8988T (cell line): ENCODE measurements at regions not wholly inside any gene's neighbourhood (a gene's known extent, or its start where the extent isn't known, plus 50 kb on each side); places are given as distances from the start of the nearest gene placed in this dataset.

ENCODE experiments used
- DNase-seq: peaks from one replicate; pipeline ENCODE4 v3.0.0; 2011

- DNase-seq, result no peak
Observed at GRCh38 chr2:120461546-120462537, 115.9 kb downstream of the INHBB start.

GRCh38 chr2:120463527-120463926 is 117.6 kb downstream of the INHBB start:
- no peak for DNase-seq

- DNase-seq, result no peak
Observed at GRCh38 chr2:120463996-120464395, 118.1 kb downstream of the INHBB start.

GRCh38 chr2:120464448-120464931 is 118.6 kb downstream of the INHBB start:
- DNase-seq, result no peak

- DNase-seq, result no peak
Observed at GRCh38 chr2:120465012-120465700, 119.2 kb downstream of the INHBB start.

- DNase-seq, result no peak
Observed at GRCh38 chr2:120465701-120465988, 119.7 kb downstream of the INHBB start.

GRCh38 chr2:120465989-120466703 is 120.2 kb downstream of the INHBB start:
- DNase-seq, result no peak

GRCh38 chr2:120466704-120467054 is 120.7 kb downstream of the INHBB start:
- DNase-seq, result no peak

- no peak for DNase-seq
Observed at GRCh38 chr2:120468136-120468535, 122.2 kb downstream of the INHBB start.

- no peak for DNase-seq
Observed at GRCh38 chr2:120469426-120469825, 123.5 kb downstream of the INHBB start.

GRCh38 chr2:120470041-120470965 is 124.4 kb downstream of the INHBB start:
- DNase-seq, result no peak

GRCh38 chr2:120471166-120471565 is 125.2 kb downstream of the INHBB start:
- DNase-seq, result no peak

- DNase-seq, result no peak
Observed at GRCh38 chr2:120472031-120472430, 126.1 kb downstream of the INHBB start.

- no peak for DNase-seq
Observed at GRCh38 chr2:120472891-120473309, 127.0 kb downstream of the INHBB start.

- no peak for DNase-seq
Observed at GRCh38 chr2:120473522-120474271, 127.8 kb downstream of the INHBB start.

- no peak for DNase-seq
Observed at GRCh38 chr2:120474486-120474885, 128.6 kb downstream of the INHBB start.

GRCh38 chr2:120476141-120476540 is 130.2 kb downstream of the INHBB start:
- DNase-seq, result no peak

GRCh38 chr2:120477198-120477597 is 131.3 kb downstream of the INHBB start:
- no peak for DNase-seq

GRCh38 chr2:120477831-120478481 is 132.0 kb downstream of the INHBB start:
- DNase-seq, result no peak

GRCh38 chr2:120480346-120480902 is 134.5 kb downstream of the INHBB start:
- no peak for DNase-seq
